Small intestine (tissue), 7 donors: ENCODE measurements at regions not wholly inside any gene's neighbourhood (a gene's known extent, or its start where the extent isn't known, plus 50 kb on each side); places are given as distances from the start of the nearest gene placed in this dataset.

Experiments used
- DNase-seq, 2 donors: peaks; one replicate each; pipeline versions ENCODE4 v3.0.0 to v3.0.0-alpha.2; 2013
- FAIRE-seq: peaks from 2 replicates; lab custom pipeline; 2012; peaks lifted over from hg19 to GRCh38; lab: Jason Lieb, UNC
- H3K27ac ChIP-seq, 3 donors: one replicate each; pipeline ENCODE4 v1.5.1; 2013; ENCODE audit warnings: low read length in 2 of 3, mild to moderate bottlenecking in 2 of 3, control low read depth in 1 of 3, inconsistent platforms in 1 of 3, low read depth in 1 of 3, moderate library complexity in 1 of 3
- H3K27me3 ChIP-seq, 3 donors: one replicate each; pipeline ENCODE4 v1.6.1; 2013; ENCODE audit warnings: low read length in 3 of 3, inconsistent platforms in 1 of 3; ENCODE audit not compliant: control insufficient read depth in 3 of 3, insufficient read depth in 3 of 3
- H3K36me3 ChIP-seq, 3 donors: one replicate each; pipeline ENCODE4 v1.6.1; 2013; ENCODE audit warnings: low read length in 3 of 3, inconsistent platforms in 1 of 3, low read depth in 1 of 3, mild to moderate bottlenecking in 1 of 3, moderate library complexity in 1 of 3; ENCODE audit not compliant: control insufficient read depth in 3 of 3, insufficient read depth in 2 of 3
- H3K4me1 ChIP-seq, 3 donors: one replicate each; pipeline ENCODE4 v1.6.1; 2013; ENCODE audit warnings: low read length in 2 of 3, inconsistent platforms in 1 of 3, low read depth in 1 of 3, mild to moderate bottlenecking in 1 of 3, moderate library complexity in 1 of 3; ENCODE audit not compliant: control insufficient read depth in 3 of 3, insufficient read depth in 2 of 3
- H3K4me3 ChIP-seq, 3 donors: one replicate each; pipeline ENCODE4 v1.5.1; 2013; ENCODE audit warnings: low read length in 3 of 3, control low read depth in 1 of 3, inconsistent platforms in 1 of 3, low read depth in 1 of 3, mild to moderate bottlenecking in 1 of 3, moderate library complexity in 1 of 3
- H3K9me3 ChIP-seq, 2 donors: one replicate each; pipeline ENCODE4 v1.6.1; 2013; ENCODE audit warnings: low read depth in 1 of 2, low read length in 1 of 2; ENCODE audit not compliant: control insufficient read depth in 2 of 2, insufficient read depth in 1 of 2
- WGBS, 3 donors: extraction: QIAGEN DNeasy Blood & Tissue Kit; methylation state at CpG; one replicate each; pipeline ENCODE4 v1.1.7; 2013; 5-methylcytosine and 5-hydroxymethylcytosine counted together
- donor health status: healthy with polysubstance abuse.
- donor health status: control.
- donor health status: control.
- donor health status: Bipolar disorder and iron deficiency.
- donor health status: healthy.

GRCh38 chr5:82360022-82360421 is 81.9 kb upstream of the RPS23 start:
- no peak overlapping the region for H3K27ac ChIP-seq
- H3K27me3 ChIP-seq = no peaks in the 10 kb centered on the region
- no peaks in the 10 kb centered on the region for H3K9me3 ChIP-seq
- no peak overlapping the region for H3K4me3 ChIP-seq
- DNase-seq (no peak), FAIRE-seq (no peak)
- peaks cover 0 to 4% (median 2%) of the 10 kb centered on the region in 3 donors for H3K4me1 ChIP-seq
- no peaks in the 10 kb centered on the region for H3K36me3 ChIP-seq
- 91 to 93% (median 92%) methylated on average over 3 of the region's 3 CpGs for WGBS, 3 donors

GRCh38 chr5:82359272-82359671 is 81.1 kb upstream of the RPS23 start:
- Histone ChIP-seq H3K4me1 (peaks cover 0 to 4% (median 2%) of the 10 kb centered on the region in 3 donors), H3K9me3 (no peaks in the 10 kb centered on the region), H3K4me3 (no peak overlapping the region), H3K27me3 (no peaks in the 10 kb centered on the region), H3K27ac (no peak overlapping the region), H3K36me3 (no peaks in the 10 kb centered on the region)
- WGBS, 3 donors = 71 to 84% (median 82%) methylated on average over 3 of the region's 3 CpGs
- DNase-seq (no peak), FAIRE-seq (no peak)

GRCh38 chr5:82358457-82358856 is 80.3 kb upstream of the RPS23 start:
- no peak for DNase-seq
- Histone ChIP-seq H3K36me3 (no peaks in the 10 kb centered on the region), H3K4me1 (peaks cover 0 to 4% (median 0%) of the 10 kb centered on the region in 3 donors), H3K27me3 (no peaks in the 10 kb centered on the region), H3K4me3 (no peak overlapping the region), H3K9me3 (no peaks in the 10 kb centered on the region), H3K27ac (no peak overlapping the region)
- no peak for FAIRE-seq
- WGBS, 3 donors = 88 to 94% (median 88%) methylated on average over 2 of the region's 2 CpGs

GRCh38 chr5:82356808-82357671 is 78.9 kb upstream of the RPS23 start:
- peak overlapping the region in 2 of 3 donors; percentile 1 to 82 for H3K27ac ChIP-seq
- 6 to 26% (median 14%) methylated on average over 14 of the region's 14 CpGs for WGBS, 3 donors
- FAIRE-seq (no peak), DNase-seq (peak; percentile 70 to 71)
- peaks cover 0 to 4% (median 0%) of the 10 kb centered on the region in 3 donors for H3K4me1 ChIP-seq
- H3K27me3 ChIP-seq = no peaks in the 10 kb centered on the region
- H3K4me3 ChIP-seq = no peak overlapping the region
- no peaks in the 10 kb centered on the region for H3K36me3 ChIP-seq
- H3K9me3 ChIP-seq = no peaks in the 10 kb centered on the region

GRCh38 chr5:82356021-82356420 is 77.9 kb upstream of the RPS23 start:
- 76 to 91% (median 87%) methylated on average over 4 of the region's 4 CpGs for WGBS, 3 donors
- Histone ChIP-seq H3K9me3 (no peaks in the 10 kb centered on the region), H3K27me3 (no peaks in the 10 kb centered on the region), H3K4me1 (peaks cover 0 to 4% (median 0%) of the 10 kb centered on the region in 3 donors), H3K27ac (no peak overlapping the region), H3K36me3 (no peaks in the 10 kb centered on the region), H3K4me3 (no peak overlapping the region)
- no peak for DNase-seq
- no peak for FAIRE-seq

- DNase-seq = no peak
- H3K27ac ChIP-seq = no peak overlapping the region
- peaks cover 0 to 4% (median 0%) of the 10 kb centered on the region in 3 donors for H3K4me1 ChIP-seq
- no peaks in the 10 kb centered on the region for H3K27me3 ChIP-seq
- 63 to 82% (median 73%) methylated on average over 2 of the region's 2 CpGs for WGBS, 3 donors
- no peaks in the 10 kb centered on the region for H3K36me3 ChIP-seq
- FAIRE-seq = no peak
- no peaks in the 10 kb centered on the region for H3K9me3 ChIP-seq
- no peak overlapping the region for H3K4me3 ChIP-seq
These were observed 77.3 kb upstream of the RPS23 start for GRCh38 chr5:82355496-82355895.

GRCh38 chr5:82355053-82355452 is 76.9 kb upstream of the RPS23 start:
- no peaks in the 10 kb centered on the region for H3K36me3 ChIP-seq
- no peak overlapping the region for H3K4me3 ChIP-seq
- no peaks in the 10 kb centered on the region for H3K27me3 ChIP-seq
- DNase-seq (no peak), FAIRE-seq (no peak)
- no peaks in the 10 kb centered on the region for H3K9me3 ChIP-seq
- 85 to 91% (median 87%) methylated on average over 3 of the region's 3 CpGs for WGBS, 3 donors
- H3K27ac ChIP-seq = no peak overlapping the region
- peaks cover 0 to 4% (median 0%) of the 10 kb centered on the region in 3 donors for H3K4me1 ChIP-seq

GRCh38 chr5:82354543-82354942 is 76.4 kb upstream of the RPS23 start:
- WGBS, 3 donors = 93 to 94% (median 93%) methylated on average over 2 of the region's 2 CpGs
- FAIRE-seq = no peak

More at GRCh38 chr5:82354543-82354942, 76.4 kb upstream of the RPS23 start:
- Histone ChIP-seq H3K27me3 (no peaks in the 10 kb centered on the region), H3K27ac (no peak overlapping the region), H3K9me3 (no peaks in the 10 kb centered on the region), H3K4me1 (peaks cover 0 to 4% (median 0%) of the 10 kb centered on the region in 3 donors), H3K36me3 (no peaks in the 10 kb centered on the region), H3K4me3 (no peak overlapping the region)
- DNase-seq = no peak
